HG03469 (cell line): ENCODE measurements at regions not wholly inside any gene's neighbourhood (a gene's known extent, or its start where the extent isn't known, plus 50 kb on each side); places are given as distances from the start of the nearest gene placed in this dataset.

Source experiments
- ATAC-seq: cut with Tn5 transposase; IDR thresholded peaks from one replicate; pipeline ENCODE4 v1.9.1; 2021; ENCODE audit warnings: mild to moderate bottlenecking, moderate library complexity, moderate number of reproducible peaks; ENCODE audit not compliant: unreplicated experiment

DNA sequence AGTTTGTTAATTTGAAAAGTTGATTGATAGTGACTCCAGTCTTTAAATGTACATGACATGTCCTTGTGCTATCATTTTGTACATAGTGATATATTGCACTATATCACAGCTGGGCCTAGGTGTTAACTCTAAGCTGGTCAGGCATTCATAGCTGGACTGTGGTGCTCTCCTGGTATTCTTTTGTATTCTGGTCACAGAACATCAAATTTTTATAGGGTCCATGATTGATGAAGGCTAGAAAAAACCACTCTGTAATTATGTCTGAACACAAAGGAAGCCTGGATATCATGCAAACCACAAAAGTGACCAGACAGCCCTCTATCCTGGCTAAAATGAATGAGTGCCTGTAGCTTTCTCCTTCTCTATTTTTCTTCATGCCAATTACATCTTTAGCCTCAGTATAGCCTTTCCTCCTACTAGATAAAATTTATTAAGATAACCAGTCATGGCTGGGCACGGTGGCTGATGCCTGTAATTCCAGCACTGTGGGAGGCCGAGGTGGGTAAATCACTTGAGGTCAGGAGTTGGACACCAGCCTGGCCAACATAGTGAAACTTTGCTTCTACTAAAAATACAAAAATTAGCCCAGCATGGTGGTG lies 134.9 kb upstream of the B3GALT2 start:
- no peak for ATAC-seq

GRCh38 chr1:193320270-193320669 lies 133.9 kb upstream of the B3GALT2 start:
- no peak for ATAC-seq

- no peak for ATAC-seq
Measured at GRCh38 chr1:193318347-193318746, 131.9 kb upstream of the B3GALT2 start.

- ATAC-seq: no peak
Measured at GRCh38 chr1:193313354-193314140, 127.1 kb upstream of the B3GALT2 start.

DNA sequence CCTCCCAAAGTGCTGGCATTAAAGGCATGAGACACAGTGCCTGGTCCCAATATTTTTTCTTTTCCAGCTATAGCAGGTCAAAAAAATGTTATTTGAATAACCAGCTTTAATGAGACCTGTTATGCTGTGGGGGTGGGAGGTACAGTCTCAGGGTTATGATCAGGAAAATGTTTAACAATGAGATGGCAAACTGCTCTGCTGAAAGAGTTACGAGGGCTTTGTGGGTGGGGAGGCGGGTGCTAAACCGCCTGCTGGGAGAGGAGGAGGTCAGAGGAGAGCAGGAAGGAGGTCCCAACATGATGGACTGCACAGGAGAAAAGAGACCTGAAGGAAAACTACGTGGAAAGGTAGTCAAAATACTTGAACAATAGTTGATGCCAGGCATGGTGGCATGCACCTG lies 126.0 kb upstream of the B3GALT2 start:
- no peak for ATAC-seq

DNA sequence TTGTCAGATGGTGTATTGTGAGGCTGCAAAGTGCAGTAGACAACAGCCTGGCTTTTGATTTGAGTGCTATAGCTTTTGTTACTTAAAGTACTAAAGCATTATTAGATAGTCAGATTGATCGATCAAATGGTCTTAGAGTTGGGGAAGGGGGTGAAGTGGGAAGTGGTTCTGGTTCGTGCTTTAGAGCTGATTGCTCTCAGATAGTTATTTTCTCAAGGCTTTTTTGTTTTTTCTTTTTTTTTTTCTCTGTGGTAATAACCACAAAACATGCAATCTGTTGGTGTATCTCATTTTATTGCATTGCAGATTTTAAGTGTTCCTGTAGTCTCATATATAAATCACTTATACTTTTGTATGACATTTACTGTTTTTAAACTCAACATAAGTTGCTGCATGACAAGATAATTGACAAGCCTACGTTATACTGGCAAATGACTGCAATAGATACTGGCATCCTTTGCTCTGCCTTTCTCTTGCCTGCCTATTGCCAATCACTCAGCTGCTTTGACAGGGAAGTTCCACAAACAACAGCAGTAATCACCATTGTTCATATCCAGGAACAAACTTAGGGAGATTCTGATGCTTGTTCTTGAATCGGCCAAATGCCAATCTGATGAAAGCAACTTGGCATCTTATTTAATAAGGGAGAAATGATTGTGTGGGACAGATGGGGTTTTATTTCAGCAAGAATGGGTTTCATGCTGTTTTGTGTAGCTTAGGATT lies 125.0 kb upstream of the B3GALT2 start:
- ATAC-seq: no peak

DNA sequence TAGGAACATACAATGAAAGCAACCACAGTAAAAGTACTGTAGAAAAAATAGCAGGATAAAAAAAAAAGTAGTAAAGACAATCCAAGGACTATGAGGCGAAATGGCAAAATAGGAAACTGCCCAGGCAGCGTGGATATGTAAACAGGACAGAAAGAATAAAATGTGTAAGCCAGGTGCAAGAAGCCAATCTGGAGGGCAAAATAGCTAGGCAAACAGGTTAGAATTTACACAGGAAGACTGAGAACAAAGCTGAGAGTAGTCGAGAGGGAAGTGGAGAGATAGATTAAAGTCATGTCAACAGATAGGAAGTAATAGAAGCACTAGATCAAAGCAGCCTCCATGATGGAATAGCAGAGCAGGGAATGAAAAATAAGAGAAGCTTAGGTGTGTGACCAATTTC lies 124.2 kb upstream of the B3GALT2 start:
- ATAC-seq: no peak

- no peak for ATAC-seq
Measured at GRCh38 chr1:193309936-193310475, 123.6 kb upstream of the B3GALT2 start.

- ATAC-seq: no peak
Measured at GRCh38 chr1:193308438-193308837, 122.0 kb upstream of the B3GALT2 start.

- no peak for ATAC-seq
Measured at GRCh38 chr1:193306430-193306829, 120.0 kb upstream of the B3GALT2 start.
